ENCODE measurements at regions not wholly inside any gene's neighbourhood (a gene's known extent, or its start where the extent isn't known, plus 50 kb on each side); places are given as distances from the start of the nearest gene placed in this dataset.
"Not testable (repeated sequence)": the region's sequence is repeated elsewhere in the genome, so short reads cannot be mapped to it uniquely, and the experiment has no call there.

- no peak for DNase-seq
Measured at GRCh38 chr15:96122077-96123027, 208.1 kb upstream of the NR2F2 start.

GRCh38 chr15:96123028-96123400, 207.5 kb upstream of the NR2F2 start:
- DNase-seq: no peak

- DNase-seq: no peak
Measured at GRCh38 chr15:96123630-96124187, 206.8 kb upstream of the NR2F2 start.

GRCh38 chr15:96124436-96124835, 206.1 kb upstream of the NR2F2 start:
- DNase-seq: no peak

GRCh38 chr15:96125721-96126415, 204.6 kb upstream of the NR2F2 start:
- DNase-seq: no peak

- no peak for DNase-seq
Measured at GRCh38 chr15:96126859-96127258, 203.6 kb upstream of the NR2F2 start.

- no peak for DNase-seq
Measured at GRCh38 chr15:96130734-96131133, 199.8 kb upstream of the NR2F2 start.

GRCh38 chr15:96132126-96132525, 198.4 kb upstream of the NR2F2 start:
- no peak for DNase-seq

- no peak for DNase-seq
Measured at GRCh38 chr15:96135166-96136093, 195.1 kb upstream of the NR2F2 start.

- DNase-seq: no peak
Measured at GRCh38 chr15:96138985-96139384, 191.5 kb upstream of the NR2F2 start.

GRCh38 chr15:96142498-96142897, 188.0 kb upstream of the NR2F2 start:
- no peak for DNase-seq

GRCh38 chr15:96144734-96145133, 185.8 kb upstream of the NR2F2 start:
- no peak for DNase-seq

- no peak for DNase-seq
Measured at GRCh38 chr15:96146726-96147125, 183.8 kb upstream of the NR2F2 start.

GRCh38 chr15:96147267-96147666, 183.2 kb upstream of the NR2F2 start:
- DNase-seq: no peak

- DNase-seq: no peak
Measured at GRCh38 chr15:96150254-96150653, 180.2 kb upstream of the NR2F2 start.

- DNase-seq: not testable (repeated sequence)
Measured at GRCh38 chr15:96151749-96152148, 178.8 kb upstream of the NR2F2 start.

GRCh38 chr15:96153929-96154328, 176.6 kb upstream of the NR2F2 start:
- DNase-seq: no peak

- DNase-seq: peak; percentile 47 to 91 (median 75)
Measured at GRCh38 chr15:96158938-96159337, 171.6 kb upstream of the NR2F2 start.

GRCh38 chr15:96160269-96160668, 170.2 kb upstream of the NR2F2 start:
- DNase-seq: peak; percentile 64 to 91 (median 77)

- no peak for DNase-seq
Measured at GRCh38 chr15:96160800-96161199, 169.7 kb upstream of the NR2F2 start.

GRCh38 chr15:96162322-96162721, 168.2 kb upstream of the NR2F2 start:
- DNase-seq: no peak

GRCh38 chr15:96165081-96165480, 165.4 kb upstream of the NR2F2 start:
- DNase-seq: no peak

Measured in muscle of back (tissue), 3 donors.